Left lobe of liver (tissue), 2 donors: ENCODE measurements at regions not wholly inside any gene's neighbourhood (a gene's known extent, or its start where the extent isn't known, plus 50 kb on each side); places are given as distances from the start of the nearest gene placed in this dataset.
A peak's percentile ranks its signal among the peaks of the same experiment; 100 is the strongest.
"Not testable (repeated sequence)": the region's sequence is repeated elsewhere in the genome, so short reads cannot be mapped to it uniquely, and the experiment has no call there.

Experiments used
- ATAC-seq: fragments of 200-7000 bp; cut with Tn5 transposase; one replicate; pipeline ENCODE4 v1.9.1; 2020; ENCODE audit warnings: mild to moderate bottlenecking, moderate library complexity
- DNase-seq: peaks from one replicate; pipeline ENCODE4 v3.0.0-alpha.2; 2020; ENCODE audit warnings: low spot score
- donor health status: DM: no; HTN: no; CAD: no; lungs with moderate emphysema.
- donor health status: DM: no; HTN: yes; CAD: no.

DNA sequence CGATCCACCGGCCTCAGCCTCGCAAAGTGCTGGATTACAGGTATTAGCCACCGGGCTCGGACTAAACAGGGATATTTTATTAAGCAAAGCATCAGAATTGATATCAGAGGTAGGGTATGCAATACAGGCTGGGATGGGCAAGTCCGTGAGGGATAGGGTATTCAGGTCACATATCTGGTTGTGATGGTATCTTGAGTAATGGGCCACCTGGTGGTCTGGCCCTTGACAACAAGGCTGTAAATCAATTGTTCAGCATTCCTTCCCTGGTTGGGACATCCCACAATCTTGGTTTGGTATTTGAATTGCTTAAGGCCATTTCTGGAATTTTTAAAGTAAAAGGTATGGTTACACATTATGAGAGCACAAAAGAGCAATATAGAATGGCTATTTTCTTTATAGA lies 1588.0 kb downstream of the SLITRK1 start:
- DNase-seq (no peak), ATAC-seq (no peak)

DNA sequence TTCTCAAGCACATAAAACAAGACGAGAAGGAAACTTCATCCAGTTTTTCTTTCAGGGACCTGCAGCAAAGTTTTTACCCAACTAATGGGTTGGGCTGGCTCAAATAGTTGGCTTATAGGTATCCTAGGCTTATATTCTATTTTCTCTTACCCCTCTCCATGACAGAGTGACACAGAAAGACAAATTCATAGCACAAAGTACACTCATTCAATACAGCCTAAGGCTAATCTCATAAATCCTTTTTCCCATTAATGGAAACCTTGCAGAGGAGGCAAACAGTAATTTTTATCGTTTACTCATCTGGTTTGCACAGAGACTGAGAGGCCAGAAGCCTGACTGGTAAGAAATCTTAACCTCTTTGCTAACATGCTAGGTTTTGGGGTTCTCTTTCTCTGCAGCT lies 1589.9 kb downstream of the SLITRK1 start:
- ATAC-seq = peak; percentile 39
- DNase-seq = no peak

DNA sequence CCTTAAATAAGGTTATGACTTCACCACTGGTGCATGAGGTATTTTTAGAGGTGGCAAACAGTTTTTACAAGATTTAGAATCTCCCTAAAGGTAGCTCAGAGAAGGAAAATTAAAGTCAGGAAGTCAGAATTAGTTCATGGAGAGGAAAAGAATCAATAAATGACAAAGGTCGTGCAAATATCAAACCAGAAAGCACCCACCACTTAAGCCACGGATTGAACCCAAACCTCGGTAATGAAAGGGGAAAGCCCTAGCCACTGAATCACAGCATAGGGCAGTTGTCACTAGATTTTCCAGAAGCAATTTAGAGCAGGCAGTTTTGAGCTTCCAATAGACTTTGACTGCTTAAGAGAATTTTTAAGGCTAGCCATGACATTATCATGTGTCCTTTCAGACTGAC lies 1590.4 kb downstream of the SLITRK1 start:
- ATAC-seq (peak; percentile 96), DNase-seq (no peak)

GRCh38 chr13:82275644-82276043 lies 1606.6 kb downstream of the SLITRK1 start:
- ATAC-seq (no peak), DNase-seq (no peak)

GRCh38 chr13:82259284-82259683 lies 1623.0 kb downstream of the SLITRK1 start:
- no peak for ATAC-seq

GRCh38 chr13:82257790-82258507 lies 1624.3 kb downstream of the SLITRK1 start:
- ATAC-seq (no peak), DNase-seq (no peak)

More at GRCh38 chr13:82259284-82259683, 1623.0 kb downstream of the SLITRK1 start:
- no peak for DNase-seq

DNA sequence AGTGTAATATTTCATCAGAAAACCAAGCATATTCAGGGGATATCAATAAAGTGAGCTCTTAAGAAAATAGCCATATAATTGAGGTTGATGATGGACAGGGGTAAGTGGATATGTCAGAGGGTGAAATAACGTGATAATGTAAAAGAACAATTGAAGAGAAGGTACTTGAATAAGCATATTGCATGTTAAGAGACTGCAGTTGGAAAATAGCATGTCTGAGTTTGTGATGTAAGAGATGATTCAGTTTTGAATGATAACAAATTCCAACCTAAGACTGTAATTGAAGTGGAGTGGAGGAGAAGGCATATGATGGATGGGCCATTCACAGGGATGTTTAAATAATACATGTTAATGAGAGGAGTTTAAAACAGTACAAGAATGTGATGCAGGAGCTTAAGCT lies 1633.5 kb downstream of the SLITRK1 start:
- ATAC-seq = no peak
- DNase-seq = no peak

- DNase-seq (no peak), ATAC-seq (no peak)
Measured at GRCh38 chr13:82245860-82246259, 1636.4 kb downstream of the SLITRK1 start.

- no peak for DNase-seq
- no peak for ATAC-seq
Measured at GRCh38 chr13:82224806-82225205, 1657.5 kb downstream of the SLITRK1 start.

DNA sequence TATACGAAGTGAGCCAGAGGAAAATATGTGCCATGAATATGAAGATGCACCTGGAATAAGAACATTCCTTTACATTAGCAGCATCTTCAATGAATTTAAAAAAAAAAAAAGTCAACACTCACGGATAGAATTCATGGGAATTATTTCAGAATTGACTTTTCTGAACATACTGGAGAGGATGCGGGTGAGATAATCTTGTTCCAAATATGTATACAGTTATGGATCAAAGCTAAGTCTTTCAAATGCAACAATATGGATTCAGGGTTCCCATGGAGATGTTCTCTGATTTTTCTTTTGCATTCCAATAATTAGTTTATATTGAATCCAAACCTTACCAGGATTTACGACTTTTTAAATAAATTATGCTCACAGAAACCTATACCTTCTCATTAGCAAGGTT lies 1660.7 kb downstream of the SLITRK1 start:
- ATAC-seq = no peak

DNA sequence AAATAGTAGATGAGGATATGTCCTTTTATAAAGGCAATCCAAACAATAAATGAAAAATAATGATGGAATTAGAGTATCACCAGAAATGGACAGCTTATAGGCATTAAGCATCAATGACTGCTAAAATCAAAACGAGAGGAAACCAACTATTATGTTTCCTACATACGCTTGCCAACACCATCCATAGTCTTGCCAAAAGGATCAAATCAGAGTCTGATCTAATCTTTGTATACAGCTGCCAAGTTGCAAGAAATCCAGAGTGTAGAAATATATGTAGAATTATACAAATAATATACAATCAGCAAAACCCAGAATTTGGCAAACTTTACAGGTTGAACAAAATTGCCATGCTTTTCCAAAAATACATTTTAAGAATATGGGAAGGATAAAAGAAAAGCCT lies 1661.6 kb downstream of the SLITRK1 start:
- no peak for ATAC-seq

More for the DNA sequence above, 1660.7 kb downstream of the SLITRK1 start:
- DNase-seq = no peak

GRCh38 chr13:82216165-82216564 lies 1666.1 kb downstream of the SLITRK1 start:
- ATAC-seq (no peak), DNase-seq (no peak)

More for the DNA sequence above, 1661.6 kb downstream of the SLITRK1 start:
- DNase-seq = no peak

DNA sequence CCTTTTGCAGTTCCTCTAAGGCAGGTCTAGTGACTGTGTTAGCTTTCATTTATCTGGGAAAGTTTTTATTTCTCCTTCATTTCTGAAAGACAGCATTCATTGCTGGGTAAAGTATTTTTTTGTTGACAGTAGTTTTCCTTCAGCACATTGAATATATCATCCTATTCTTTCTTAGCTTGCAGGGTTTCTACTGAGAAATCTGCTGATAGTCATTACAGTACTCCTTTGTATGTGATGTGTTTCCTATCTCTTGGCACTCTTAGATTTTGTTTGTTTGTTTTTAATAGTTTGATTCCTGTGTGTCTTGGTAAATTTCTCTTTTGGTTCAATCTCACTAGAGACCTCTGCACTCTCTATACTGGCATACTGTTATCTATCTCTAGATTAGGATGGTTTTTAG lies 1667.9 kb downstream of the SLITRK1 start:
- ATAC-seq (no peak), DNase-seq (no peak)

GRCh38 chr13:82206241-82206640 lies 1676.0 kb downstream of the SLITRK1 start:
- DNase-seq = no peak

DNA sequence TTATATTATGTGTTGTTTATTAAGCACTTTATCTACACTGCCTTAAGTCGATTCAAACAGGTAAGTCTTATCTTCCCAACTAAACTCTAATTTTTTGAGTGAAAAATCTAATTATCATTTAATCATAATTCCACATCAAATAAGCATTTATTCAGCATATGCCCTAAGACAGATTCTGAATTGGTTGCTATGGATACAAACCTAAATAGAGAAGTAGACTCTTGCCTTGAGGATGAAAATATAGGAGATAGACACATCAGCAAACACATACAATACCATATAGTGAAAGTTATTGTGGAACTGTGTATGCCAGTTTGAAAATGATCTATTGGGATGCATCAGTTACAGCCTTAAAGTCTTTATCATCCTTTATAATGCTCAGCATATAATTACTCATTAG lies 1679.9 kb downstream of the SLITRK1 start:
- ATAC-seq = no peak
- DNase-seq = no peak

More at GRCh38 chr13:82206241-82206640, 1676.0 kb downstream of the SLITRK1 start:
- no peak for ATAC-seq

GRCh38 chr13:82196087-82196486 lies 1686.2 kb downstream of the SLITRK1 start:
- DNase-seq (no peak), ATAC-seq (no peak)

DNA sequence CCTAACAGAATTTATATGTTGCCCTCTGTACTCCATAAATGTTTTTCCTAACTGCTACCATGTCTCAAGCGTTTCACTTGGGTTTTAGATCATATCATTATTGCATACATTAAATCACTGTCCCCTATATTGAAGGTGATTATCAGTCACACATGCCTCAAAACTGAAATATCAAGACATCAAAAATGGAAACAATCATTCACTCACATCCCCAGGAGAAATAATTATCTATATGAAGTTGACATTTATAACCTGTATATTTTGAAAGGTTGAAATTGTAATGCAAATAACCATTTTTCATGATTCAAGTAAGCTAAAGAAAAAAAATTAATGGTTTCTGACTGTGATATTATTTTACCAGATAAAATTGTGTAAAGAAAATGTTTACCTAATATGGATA lies 1695.0 kb downstream of the SLITRK1 start:
- ATAC-seq (no peak), DNase-seq (no peak)

- no peak for ATAC-seq
- no peak for DNase-seq
Measured at GRCh38 chr13:82176751-82177150, 1705.5 kb downstream of the SLITRK1 start.

- no peak for ATAC-seq
Measured at GRCh38 chr13:82165396-82166174, 1716.7 kb downstream of the SLITRK1 start.

DNA sequence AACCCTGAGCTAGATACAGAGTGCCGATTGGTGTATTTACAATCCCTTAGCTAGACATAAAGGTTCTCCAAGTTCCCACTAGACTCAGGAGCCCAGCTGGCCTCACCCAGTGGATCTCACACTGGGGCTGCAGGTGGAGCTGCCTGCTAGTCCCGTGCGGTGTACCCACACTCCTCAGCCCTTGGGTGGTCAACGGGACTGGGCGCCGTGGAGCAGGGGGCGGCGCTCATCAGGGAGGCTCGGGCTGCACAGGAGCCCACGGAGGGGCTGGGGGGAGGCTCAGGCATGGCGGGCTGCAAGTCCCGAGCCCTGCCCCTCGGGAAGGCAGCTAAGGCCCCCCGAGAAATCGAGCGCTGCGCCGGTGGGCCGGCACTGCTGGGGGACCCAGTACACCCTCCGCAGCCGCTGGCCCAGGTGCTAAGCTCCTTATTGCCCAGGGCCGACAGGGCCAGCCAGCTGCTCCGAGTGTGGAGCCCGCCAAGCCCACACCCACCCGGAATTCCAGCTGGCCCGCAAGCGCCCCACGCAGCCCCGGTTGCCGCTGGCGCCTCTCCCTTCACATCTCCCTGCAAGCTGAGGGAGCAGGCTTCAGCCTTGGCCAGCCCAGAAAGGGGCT lies 1717.4 kb downstream of the SLITRK1 start:
- not testable (repeated sequence) for ATAC-seq, DNase-seq

More at GRCh38 chr13:82165396-82166174, 1716.7 kb downstream of the SLITRK1 start:
- no peak for DNase-seq

GRCh38 chr13:82147526-82147925 lies 1734.7 kb downstream of the SLITRK1 start:
- DNase-seq = no peak
- no peak for ATAC-seq

DNA sequence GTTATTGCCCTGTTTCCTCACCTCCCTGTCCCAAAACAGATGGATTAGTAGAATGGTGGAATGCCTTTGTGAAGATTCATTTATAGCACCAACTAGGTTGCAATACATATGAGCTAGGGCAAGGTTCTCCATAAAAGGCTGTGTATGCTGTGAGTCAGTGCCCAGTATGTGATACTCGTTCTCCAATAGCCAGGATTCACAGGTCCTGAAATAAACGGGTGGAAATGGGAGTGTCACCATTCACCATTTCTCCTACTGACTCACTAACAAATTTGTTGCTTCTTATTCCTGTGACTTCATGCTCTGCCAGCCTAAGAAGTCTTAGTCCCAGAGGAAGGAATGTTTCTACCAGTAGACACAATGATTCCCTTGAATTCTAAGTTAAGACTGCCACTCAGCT lies 1745.4 kb downstream of the SLITRK1 start:
- DNase-seq = no peak
- ATAC-seq = no peak
